ENCODE measurements at regions not wholly inside any gene's neighbourhood (a gene's known extent, or its start where the extent isn't known, plus 50 kb on each side); places are given as distances from the start of the nearest gene placed in this dataset.

DNA sequence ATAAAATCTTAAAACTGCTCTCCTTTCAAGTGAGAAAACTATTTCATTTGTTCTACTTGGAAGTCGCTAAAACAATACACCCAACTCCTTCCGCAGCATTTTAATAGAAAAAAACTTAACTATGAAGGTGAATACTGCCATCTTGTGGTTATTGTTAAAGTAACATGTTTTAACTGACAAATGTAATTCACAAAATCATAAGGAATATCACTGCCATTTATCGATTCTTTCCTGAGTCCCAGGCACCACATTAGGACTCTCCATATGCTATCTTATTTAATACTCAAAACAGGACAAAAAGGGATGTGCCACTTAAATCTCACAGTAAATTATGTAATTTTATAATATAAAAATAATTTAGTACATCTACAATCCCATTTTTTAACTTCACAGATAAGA, 130.5 kb upstream of the ITGA1 start:
- ATAC-seq (no peak), DNase-seq (no peak)
- intact Hi-C loops (cut with DNase I): loop anchor here (2.0 to 10.0 kb wide), 2 partner anchors 1692 to 1698 kb away; no protein-coding TSS in a partner anchor

DNA sequence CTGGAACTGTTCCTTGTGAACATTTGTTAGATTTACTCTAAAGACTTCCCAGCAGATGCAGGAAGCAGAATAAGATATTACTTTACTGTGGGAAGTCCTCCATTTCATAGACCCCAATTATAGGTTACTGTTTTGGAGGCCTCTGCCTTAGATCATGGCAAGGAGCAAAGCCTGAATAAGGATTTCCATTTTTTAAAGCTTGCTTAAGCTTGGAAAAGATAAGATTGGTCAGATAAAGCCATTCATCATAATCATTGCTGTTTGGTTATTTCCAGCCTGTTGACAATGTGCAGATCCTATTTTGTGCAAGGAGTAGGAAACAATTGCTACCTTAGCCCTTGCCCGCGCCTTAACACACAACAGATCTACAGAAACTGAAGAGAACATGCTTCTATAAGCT, 129.5 kb upstream of the ITGA1 start:
- intact Hi-C loops (cut with DNase I): loop anchor here in 1 of 2 donors (10.0 kb wide), 1 partner anchor 1693 kb away; no protein-coding TSS in a partner anchor
- ATAC-seq (no peak), DNase-seq (no peak)

DNA sequence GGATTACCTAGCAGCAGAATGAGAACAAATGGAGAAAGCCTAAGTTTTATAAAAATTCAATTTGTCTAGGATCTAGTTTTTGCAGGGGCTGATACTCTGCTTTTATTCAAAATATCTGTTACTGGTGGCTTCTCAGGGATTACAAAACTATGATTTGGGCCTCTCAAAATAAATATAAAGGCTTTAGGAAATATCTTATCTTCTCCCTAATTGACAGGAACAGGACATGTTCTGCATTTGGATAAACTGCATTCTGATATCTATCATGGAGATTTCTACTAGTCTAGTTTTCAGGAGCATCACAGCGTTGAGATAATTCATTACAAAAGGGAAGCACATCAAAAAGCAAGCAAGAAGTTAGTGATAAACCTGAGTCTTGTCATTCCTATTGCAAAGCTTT, 127.1 kb upstream of the ITGA1 start:
- intact Hi-C loops (cut with DNase I): no loop called here
- DNase-seq (no peak), ATAC-seq (no peak)

DNA sequence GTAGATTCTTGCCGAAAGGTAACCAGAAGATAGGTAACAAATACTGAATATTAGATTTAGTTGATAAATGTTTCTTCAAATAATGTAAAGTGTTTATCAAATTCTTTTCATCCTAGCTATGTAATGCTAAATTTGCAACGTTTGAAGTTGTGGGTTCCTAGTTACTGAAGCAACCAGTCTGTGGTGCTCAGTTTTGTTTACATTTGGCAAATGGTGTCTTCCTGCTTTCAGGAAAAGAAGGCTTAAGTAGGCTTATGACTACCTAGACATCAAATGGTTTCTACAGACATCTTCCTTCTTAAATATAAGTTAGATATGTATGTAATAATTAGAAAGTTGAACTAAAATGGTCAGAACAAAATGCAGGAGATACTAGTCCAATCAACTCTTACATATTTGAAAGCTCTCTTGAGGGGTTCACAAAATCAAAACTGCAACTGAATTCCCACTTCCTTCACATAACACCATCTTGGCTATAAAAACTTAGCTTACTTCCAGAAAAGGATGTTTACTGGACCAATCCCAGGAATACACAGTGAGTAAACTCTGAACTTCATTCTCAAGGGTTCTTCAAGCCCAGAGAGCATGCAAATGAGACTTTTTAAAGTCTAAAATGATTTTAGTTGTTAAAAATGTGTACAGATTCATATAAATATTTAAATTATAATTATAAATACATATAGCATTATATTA, 125.7 kb upstream of the ITGA1 start:
- no peak for ATAC-seq

DNA sequence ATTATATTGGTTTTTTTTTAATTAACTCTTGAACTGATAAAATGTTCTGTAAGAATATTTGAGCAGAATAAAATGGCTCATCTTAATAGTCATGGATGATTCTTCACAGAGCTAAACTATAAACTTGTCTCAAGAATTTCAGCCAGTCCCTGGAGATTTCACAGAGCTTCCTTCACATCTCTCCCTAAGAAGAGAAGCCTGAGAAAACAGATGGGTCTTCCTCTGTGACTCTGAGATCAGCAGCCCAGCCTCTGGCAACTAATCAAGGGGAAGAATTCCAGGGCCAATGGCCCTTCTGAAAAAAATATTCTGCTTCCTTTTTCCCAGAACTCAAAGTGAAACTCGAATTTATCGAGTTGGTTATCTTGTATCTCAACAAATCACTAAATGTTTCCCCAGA, 122.2 kb upstream of the ITGA1 start:
- DNase-seq (no peak), ATAC-seq (peak in 1 of 2 donors; percentile 54)
- intact Hi-C loops (cut with DNase I): no loop called here

More for the DNA sequence above, 125.7 kb upstream of the ITGA1 start:
- intact Hi-C loops (cut with DNase I): no loop called here
- no peak for DNase-seq

DNA sequence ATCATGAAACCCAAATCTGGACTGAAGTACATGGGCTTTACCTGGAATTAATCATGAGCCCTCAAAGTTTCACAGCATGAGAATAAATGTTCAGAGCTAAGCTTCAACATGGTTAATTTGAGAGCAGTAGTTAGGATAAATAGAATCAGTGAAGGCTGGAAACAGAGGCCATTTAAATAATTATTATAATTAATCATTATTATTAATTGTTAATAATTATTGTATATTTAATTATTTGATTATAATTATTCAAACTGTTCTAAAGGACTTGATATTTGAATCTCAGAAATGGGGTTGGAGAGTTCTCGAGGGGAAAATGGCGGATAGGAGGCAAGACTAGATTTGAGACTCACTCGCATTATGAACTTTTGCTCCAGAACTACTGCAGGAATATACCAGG, 119.6 kb upstream of the ITGA1 start:
- no peak for DNase-seq
- intact Hi-C loops (cut with DNase I): no loop called here

DNA sequence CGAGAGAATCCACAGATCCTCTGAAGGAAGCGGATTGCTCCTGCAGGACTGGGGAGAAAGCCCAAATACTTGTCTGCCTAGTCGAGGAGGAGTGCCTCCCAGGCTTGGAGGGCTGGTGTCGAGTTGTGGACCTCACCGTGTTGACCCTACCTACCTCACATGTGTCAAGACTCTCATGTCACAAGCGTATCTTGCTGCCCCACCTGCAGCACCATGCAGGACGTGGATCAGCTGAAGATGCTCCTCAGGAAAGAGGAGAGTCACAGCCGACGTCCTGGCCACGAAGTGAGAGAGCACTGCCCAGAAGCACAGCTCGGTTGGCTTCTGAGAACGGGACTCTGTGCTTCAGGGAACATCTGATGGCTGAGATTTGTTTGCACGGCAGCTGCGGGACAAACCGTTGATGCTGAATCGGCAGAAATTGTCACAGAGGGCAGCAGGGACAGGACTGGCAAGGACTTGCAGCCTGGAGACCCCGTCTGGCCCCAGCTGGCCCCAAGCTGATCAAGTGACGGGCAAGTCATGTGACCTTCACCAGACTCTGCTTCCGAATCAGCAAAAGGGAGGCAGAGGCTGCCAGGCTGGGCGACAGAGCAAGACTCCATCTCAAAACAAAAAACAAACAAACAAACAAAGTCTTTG, 119.1 kb upstream of the ITGA1 start:
- DNase-seq: no peak
- no peak for ATAC-seq
- intact Hi-C loops (cut with DNase I): no loop called here

More for the DNA sequence above, 119.6 kb upstream of the ITGA1 start:
- ATAC-seq: no peak

DNA sequence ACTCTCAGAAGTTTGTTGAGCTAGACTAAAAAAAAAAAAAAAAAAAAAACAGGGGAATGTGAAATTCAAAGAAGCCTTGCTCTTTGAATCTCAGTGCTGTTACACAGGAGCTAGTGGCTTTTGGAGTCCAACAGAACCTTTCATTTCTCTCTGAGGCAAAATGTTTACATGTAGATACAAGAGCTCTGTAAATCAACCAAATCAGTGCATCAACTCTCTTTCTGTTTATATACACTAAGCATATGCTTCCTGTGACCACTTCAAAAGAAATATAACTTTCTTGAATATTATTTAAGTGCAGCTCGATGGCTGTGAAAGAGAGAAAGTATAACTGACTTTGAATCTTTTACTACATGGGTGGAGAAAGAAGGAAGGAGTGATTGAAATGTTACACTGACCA, 115.3 kb upstream of the ITGA1 start:
- intact Hi-C loops (cut with DNase I): no loop called here
- ATAC-seq (no peak), DNase-seq (no peak)

DNA sequence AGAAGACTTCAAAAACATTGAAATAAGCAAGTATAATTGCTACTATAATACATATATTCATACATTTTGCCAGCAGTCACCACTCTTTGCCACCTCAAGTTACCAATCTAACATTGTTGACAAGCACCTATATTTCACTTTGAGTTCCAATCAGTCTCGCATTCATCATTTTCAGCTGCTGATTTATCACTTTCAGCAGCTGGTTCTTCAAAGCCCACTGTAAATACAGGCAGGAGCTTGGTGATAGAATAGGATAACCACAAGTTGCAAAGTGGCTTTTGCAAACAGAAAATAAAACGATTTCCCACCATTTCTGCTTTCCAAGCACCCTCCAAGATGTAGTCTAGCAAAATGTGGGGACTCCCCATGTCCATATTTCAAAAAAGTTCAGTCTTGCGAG, 114.2 kb upstream of the ITGA1 start:
- ATAC-seq (no peak), DNase-seq (no peak)
- intact Hi-C loops (cut with DNase I): no loop called here

DNA sequence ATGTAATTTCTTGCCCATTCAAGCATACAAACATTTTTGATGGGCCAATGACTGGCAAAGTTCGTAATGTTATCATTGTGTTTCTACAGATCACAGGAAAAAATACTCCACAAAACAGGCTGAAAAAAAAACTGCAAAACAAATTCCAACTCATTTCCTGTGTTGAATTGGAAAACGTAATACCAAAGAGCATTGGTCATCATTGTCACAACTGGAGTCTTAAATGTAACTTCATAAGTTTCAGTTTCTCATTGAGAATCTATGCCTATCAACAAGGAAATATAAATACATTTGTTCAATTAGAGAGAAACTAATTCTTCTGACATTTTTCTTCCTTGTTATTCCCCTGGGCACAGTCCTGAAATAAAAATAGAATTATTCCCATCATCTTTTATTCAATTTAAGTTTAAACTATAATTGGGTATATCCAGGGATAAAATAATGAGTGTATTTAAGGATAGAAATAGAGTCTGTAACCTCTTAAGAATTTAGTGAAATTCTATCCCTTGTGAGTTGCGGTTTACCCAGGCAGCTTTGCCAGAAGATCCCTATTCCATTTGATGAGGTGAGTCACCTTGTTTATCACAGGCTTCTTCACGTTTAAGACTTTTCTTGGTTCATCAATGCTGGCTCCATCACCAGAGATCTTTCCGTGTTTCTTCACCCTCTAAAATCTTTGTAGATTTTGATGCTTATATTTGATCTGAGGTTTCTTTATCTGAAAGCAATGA, 112.7 kb upstream of the ITGA1 start:
- intact Hi-C loops (cut with DNase I): no loop called here
- DNase-seq (no peak), ATAC-seq (no peak)

DNA sequence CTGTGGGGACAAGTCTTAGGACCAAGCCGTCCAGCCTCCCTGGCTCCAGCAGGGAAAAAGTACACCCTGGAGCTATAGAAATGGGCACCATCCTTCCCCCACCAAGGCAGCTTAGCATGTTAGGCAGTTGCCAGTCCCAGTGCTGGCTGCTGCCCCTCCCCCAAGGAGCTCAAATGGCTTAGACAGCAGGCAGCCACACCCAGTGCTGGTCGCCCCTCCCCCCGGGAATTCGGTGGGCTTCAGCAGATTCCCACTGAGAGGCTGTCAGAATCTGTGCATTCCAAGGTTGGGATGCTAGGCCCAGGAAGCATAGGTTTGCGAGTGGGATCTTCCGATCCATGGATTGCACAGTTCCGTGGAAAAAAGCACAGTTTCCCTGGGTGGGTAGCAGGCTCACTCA, 105.2 kb upstream of the ITGA1 start:
- ATAC-seq (no peak), DNase-seq (no peak)
- intact Hi-C loops (cut with DNase I): no loop called here

DNA sequence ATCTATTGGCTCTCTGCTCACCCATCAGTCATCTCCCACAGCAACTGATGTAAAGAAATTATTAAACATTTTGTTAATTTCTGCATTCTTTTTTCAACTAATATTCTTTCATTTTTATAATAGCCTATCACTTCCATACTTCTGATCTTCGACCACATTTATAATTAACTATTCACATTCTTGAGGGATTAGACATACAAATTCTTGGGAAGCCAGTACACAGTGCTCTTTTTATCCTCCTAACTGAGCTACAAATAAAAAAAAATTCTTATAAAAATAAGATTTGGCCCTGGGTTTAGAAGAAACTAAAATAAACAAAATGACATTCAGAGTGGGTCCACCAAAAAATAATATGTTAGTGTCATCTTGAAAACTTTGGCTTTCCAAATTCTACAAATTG, 103.7 kb upstream of the ITGA1 start:
- intact Hi-C loops (cut with DNase I): no loop called here
- DNase-seq (no peak), ATAC-seq (no peak)

DNA sequence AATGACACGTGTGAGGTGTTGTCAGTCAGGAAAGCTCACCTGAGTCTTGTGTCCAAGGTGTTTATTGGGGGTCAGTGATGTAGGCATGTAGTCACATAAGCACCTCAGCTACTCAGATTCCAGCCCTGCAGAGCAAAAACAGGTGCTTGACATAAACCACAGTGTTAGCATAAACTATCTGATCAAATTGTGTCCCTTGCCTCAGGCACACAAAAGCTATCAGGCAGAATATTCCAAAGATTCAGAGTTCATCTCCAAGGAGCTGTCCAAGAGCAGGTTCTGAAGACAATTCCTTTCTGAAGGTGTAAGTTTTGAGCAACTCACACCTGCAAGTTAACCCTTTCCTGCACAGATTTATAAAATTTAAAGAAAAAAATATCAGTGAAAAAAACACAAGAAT, 102.2 kb upstream of the ITGA1 start:
- no peak for ATAC-seq
- intact Hi-C loops (cut with DNase I): no loop called here
- DNase-seq: no peak

DNA sequence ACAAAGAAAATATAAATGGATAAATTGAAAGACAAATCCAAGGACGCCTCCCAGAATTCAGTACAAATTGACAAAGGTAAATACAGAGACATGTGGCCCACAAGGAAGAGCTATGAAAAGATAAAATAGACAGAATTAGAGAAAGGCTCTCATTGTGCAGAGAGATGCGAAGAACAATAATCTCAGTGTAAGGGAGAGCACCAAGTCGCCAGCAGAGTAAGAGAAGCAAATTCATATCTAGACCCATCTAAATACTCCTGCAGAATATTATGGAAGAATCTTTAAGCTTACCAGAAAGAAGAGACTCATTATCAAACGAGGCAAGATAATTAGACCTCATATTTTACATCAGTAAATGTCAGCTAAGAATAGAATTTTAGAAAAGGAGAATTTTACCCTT, 101.7 kb upstream of the ITGA1 start:
- DNase-seq (no peak), ATAC-seq (no peak)
- intact Hi-C loops (cut with DNase I): no loop called here

DNA sequence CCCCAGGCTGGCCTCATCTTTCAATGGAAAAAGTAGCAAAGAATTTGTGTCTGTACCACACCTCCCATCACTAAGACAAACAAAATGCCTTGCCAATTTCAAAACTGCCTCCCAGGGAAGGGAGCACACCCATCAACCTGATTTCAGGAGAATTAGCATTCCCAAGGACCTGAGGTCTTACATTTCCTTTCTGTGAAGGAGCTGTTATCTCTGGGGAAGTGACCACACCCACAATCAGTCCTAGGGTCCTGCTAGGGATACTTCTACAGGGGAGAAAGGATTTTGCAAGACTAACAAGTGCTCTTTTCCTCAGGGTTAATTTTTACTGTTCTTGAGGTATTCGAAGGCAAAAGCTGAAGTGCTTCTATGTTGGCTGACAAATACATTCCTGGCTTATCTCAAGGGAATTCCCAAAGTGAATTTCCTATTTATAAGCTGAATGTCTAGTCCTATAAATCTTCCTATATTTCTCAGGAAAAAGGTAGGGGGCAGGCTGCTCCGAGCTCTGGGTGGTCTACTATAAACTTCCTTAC, 97.4 kb upstream of the ITGA1 start:
- intact Hi-C loops (cut with DNase I): loop anchor here (5.0 to 10.0 kb wide), 2 partner anchors 97 to 224 kb away; partner anchors contain the start of genes ITGA1 (in 1 of the 2) and PELO (in 1 of the 2)
- no peak for DNase-seq
- peak; percentile 12 to 55 for ATAC-seq

DNA sequence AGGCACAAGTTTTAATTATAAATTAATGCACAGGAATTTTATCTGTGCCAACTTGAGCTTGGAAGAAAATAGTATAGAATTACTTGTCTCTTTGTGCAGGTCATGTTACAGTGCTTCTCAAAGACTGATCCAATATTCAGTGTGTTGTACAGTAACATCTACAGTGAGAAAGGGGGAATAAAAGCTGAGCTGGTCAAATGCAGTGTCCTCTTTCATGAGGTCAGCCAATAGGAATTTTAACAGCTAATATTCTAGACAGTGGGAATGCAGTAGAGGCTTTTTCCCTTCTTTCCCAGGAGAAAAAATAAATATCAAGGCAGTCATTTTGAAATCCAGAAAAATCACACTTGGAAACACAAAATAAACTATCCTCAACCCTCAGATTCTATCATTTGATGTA, 95.7 kb upstream of the ITGA1 start:
- DNase-seq (no peak), ATAC-seq (no peak)
- intact Hi-C loops (cut with DNase I): loop anchor here (5.0 to 10.0 kb wide), 2 partner anchors 95 to 223 kb away; partner anchors contain the start of genes ITGA1 (in 1 of the 2) and PELO (in 1 of the 2)

DNA sequence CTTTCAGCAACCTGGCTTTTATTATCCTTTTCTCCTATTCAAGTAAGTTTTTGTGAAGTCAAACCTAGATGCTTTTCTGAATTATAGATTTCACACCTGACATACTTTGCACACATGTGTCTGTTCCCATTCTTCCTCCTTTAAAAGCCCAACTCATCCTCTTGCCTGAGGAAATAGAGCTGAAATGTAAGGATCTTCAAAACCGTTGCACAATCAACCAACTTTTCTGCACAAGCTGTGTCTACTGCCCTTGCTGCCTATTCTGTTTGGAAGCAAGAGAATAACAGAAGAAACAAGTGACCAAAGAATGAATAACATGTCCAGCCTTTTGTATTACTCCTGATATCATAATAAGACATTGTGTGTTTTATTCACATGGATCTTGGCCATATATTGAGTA, 95.1 kb upstream of the ITGA1 start:
- ATAC-seq (no peak), DNase-seq (no peak)
- intact Hi-C loops (cut with DNase I): loop anchor here (5.0 to 10.0 kb wide), 2 partner anchors 95 to 222 kb away; partner anchors contain the start of genes ITGA1 (in 1 of the 2) and PELO (in 1 of the 2)

DNA sequence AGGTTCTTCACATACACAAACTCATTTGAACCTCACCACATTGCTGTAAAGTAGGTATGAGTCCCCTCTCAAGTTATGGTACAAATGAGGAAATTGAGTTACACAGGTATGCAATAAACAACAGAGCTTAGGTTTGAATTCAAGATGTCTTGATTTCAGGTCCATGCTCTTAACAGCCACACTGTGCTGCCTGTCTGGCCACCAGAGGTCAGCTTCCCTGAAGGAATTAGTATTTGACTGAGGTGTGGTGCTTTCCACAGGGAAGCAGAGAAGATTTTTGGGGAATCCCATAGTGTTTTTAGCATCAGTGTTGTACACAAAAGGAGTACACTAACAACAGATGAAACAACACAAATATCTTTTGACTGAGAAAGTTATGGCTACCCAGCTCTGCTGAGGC, 94.4 kb upstream of the ITGA1 start:
- DNase-seq: no peak
- intact Hi-C loops (cut with DNase I): loop anchor here (5.0 to 10.0 kb wide), 2 partner anchors 94 to 222 kb away; partner anchors contain the start of genes ITGA1 (in 1 of the 2) and PELO (in 1 of the 2)
- ATAC-seq: peak; percentile 58 to 64

DNA sequence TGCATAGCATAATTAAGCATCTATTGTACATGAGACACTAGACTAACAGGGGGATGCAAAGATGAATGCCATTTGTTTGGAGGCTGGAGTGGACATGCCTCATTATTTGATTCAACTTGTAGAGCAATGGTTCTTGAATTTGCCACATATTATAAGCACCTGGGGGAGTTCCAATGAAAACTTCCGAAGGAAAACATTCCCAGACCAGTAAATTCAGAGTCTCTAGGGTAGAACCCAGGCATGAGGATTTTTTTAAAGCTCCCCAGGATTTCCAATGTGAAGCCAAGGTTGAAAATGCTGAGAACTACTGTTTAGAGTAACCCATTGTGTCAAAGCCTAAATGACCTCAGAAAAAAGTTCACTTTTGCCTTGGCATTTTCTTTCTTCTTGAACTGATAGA, 93.9 kb upstream of the ITGA1 start:
- ATAC-seq: peak in 1 of 2 donors; percentile 24
- intact Hi-C loops (cut with DNase I): loop anchor here (5.0 to 10.0 kb wide), 2 partner anchors 93 to 221 kb away; partner anchors contain the start of genes ITGA1 (in 1 of the 2) and PELO (in 1 of the 2)

More for the DNA sequence above, 93.9 kb upstream of the ITGA1 start:
- DNase-seq: no peak

Data from left cardiac atrium (tissue), 4 donors.